Panc1 (cell line): ENCODE measurements at regions not wholly inside any gene's neighbourhood (a gene's known extent, or its start where the extent isn't known, plus 50 kb on each side); places are given as distances from the start of the nearest gene placed in this dataset.

Experiments
- ATAC-seq: fragments of 200-7000 bp; cut with Tn5 transposase; 2 replicates; pipeline ENCODE4 v1.9.1; 2020; ENCODE audit warnings: mild to moderate bottlenecking, moderate library complexity
- BruUV-seq: library from RNA; stranded (reverse); fragments of 400-500 nt; replicated peaks from 2 replicates; lab custom pipeline; 2021; lab: Mats Ljungman, UMichigan
- CTCF ChIA-PET: fragments of 300-600 bp; sonication (Branson Sonifier 250); formaldehyde crosslinking; loops from one replicate; lab custom pipeline; 2022; ENCODE audit warnings: antibody characterized with exemption; lab: Charles Lee
- POLR2A ChIA-PET: fragments of 300-600 bp; sonication (Branson Sonifier 250); formaldehyde crosslinking; loops from one replicate; lab custom pipeline; 2022; ENCODE audit warnings: antibody characterized with exemption; lab: Charles Lee
- DNase-seq: peaks from one replicate; pipeline ENCODE4 v3.0.0-alpha.2; 2010; ENCODE audit warnings: low read depth, low spot score
- H3K27ac ChIP-seq: 2 replicates; pipeline ENCODE4 v1.5.1; 2011; ENCODE audit warnings: mild to moderate bottlenecking, low read length, inconsistent platforms
- H3K27me3 ChIP-seq: fragments of 200-500 bp; sonication (Bioruptor generic); 2 replicates; pipeline ENCODE4 v1.6.0; 2014; ENCODE audit warnings: low read length, inconsistent platforms; ENCODE audit not compliant: control insufficient read depth, insufficient read depth
- H3K36me3 ChIP-seq: fragments of 200-500 bp; sonication (Bioruptor generic); 2 replicates; pipeline ENCODE4 v1.5.1; 2014; ENCODE audit warnings: inconsistent platforms, mild to moderate bottlenecking, low read length, moderate library complexity; ENCODE audit not compliant: control insufficient read depth, insufficient read depth
- H3K4me1 ChIP-seq: 2 replicates; pipeline ENCODE4 v1.5.1; 2011; ENCODE audit warnings: inconsistent platforms, mild to moderate bottlenecking, low read length, moderate library complexity; ENCODE audit not compliant: control insufficient read depth, insufficient read depth
- H3K4me3 ChIP-seq, 2 experiments: 2 replicates each; pipeline ENCODE4 v1.5.1; 2011 to 2012; ENCODE audit warnings: low read depth in 2 of 2, low read length in 2 of 2, mild to moderate bottlenecking in 2 of 2, inconsistent platforms in 1 of 2, moderate library complexity in 1 of 2
- H3K9me3 ChIP-seq: fragments of 200-500 bp; sonication (Bioruptor generic); 2 replicates; pipeline ENCODE4 v1.5.1; 2014; ENCODE audit warnings: low read depth, mild to moderate bottlenecking, inconsistent platforms, low read length, moderate library complexity; ENCODE audit not compliant: control insufficient read depth, insufficient read depth
- CTCF ChIP-seq: fragments of 450-650 bp; IDR thresholded peaks from 2 replicates; pipeline ENCODE4 v1.5.1; 2017; ENCODE audit warnings: mild to moderate bottlenecking
- POLR2AphosphoS5 ChIP-seq: IDR thresholded peaks from 2 replicates; pipeline ENCODE4 v1.6.1; 2012; ENCODE audit warnings: mild to moderate bottlenecking, low read depth, low read length, moderate library complexity
- REST ChIP-seq, 2 experiments: IDR thresholded peaks; 2 replicates each; pipeline ENCODE4 v1.6.1; 2011 to 2012; ENCODE audit warnings: low read depth in 2 of 2, control low read depth in 1 of 2, low read length in 1 of 2, mild to moderate bottlenecking in 1 of 2, moderate library complexity in 1 of 2; ENCODE audit not compliant: insufficient read depth in 1 of 2
- SIN3A ChIP-seq: IDR thresholded peaks from 2 replicates; pipeline ENCODE4 v1.6.1; 2012; ENCODE audit warnings: low read depth, mild to moderate bottlenecking, low read length, moderate library complexity, borderline replicate concordance; ENCODE audit not compliant: insufficient read depth
- TCF7L2 ChIP-seq: IDR thresholded peaks from 2 replicates; pipeline ENCODE4 v1.6.1; 2011; ENCODE audit warnings: mild to moderate bottlenecking, low read depth, low read length, inconsistent platforms
- in situ Hi-C: cut with HindIII; loops from 2 replicates; pipeline ENCODE4 v1.10.0; 2016; ENCODE audit warnings: low sequenced_read_pairs, low pct_unique_long_range_greater_than_20kb
- intact Hi-C: fragments of 100-400 bp; cut with micrococcal nuclease; formaldehyde crosslinking; loops from one replicate; pipeline ENCODE4 v1.10.0; 2022; ENCODE audit not compliant: unreplicated experiment

DNA sequence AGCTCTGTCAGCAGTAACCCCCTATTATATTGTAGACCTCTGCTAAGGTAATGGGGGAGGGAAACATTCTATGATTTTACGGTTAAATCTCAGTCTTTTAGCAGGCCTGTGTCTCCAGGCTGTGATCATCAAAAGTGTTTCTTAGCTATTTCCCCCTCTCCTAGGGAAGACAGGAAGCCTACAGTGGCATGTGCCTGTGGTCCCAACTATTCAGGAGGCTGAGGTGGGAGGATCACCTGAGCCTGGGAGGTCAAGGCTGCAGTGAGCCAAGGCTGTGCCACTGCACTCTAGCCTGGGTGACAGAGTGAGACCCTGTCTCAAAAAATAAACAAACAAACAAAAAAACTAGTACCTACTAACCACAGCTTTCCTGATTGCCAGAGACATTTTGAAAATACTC lies 67.9 kb downstream of the DNAAF9 start:
- POLR2A ChIA-PET, result no interaction called here
- Histone ChIP-seq H3K9me3 (no peaks in the 10 kb centered on the region), H3K27ac (no peak overlapping the region), H3K36me3 (peaks cover 4% of the 10 kb centered on the region; the same call in 1 of the 2 replicates), H3K4me1 (no peaks in the 10 kb centered on the region), H3K27me3 (no peaks in the 10 kb centered on the region), H3K4me3 (no peak overlapping the region)
- BruUV-seq, result no TSS peak
- ATAC-seq, result no peak
- TF ChIP-seq TCF7L2 (no peak), CTCF (no peak), REST (IDR thresholded peaks at IDR 0.05; ENCODE audit: insufficient read depth in 1 of 2, low read depth in 2 of 2, low read length in 1 of 2) (no peak), SIN3A (no peak), POLR2AphosphoS5 (no peak)
- in situ Hi-C loops, result no loop called here
- intact Hi-C loops, result no loop called here
- DNase-seq, result no peak
- CTCF ChIA-PET, result no interaction called here

- no peaks in the 10 kb centered on the region for H3K9me3 ChIP-seq
- CTCF ChIA-PET, result interaction anchor here (0.8 kb wide), 1 partner anchor 120 kb away, joined by 3 read pairs; no protein-coding TSS in a partner anchor
Measured at GRCh38 chr20:3339076-3339475, 68.4 kb downstream of the DNAAF9 start.

More at GRCh38 chr20:3339076-3339475, 68.4 kb downstream of the DNAAF9 start:
- Histone ChIP-seq H3K27ac (no peak overlapping the region), H3K27me3 (no peaks in the 10 kb centered on the region), H3K4me1 (no peaks in the 10 kb centered on the region), H3K36me3 (peaks cover 4% of the 10 kb centered on the region; the same call in 1 of the 2 replicates), H3K4me3 (no peak overlapping the region)
- intact Hi-C loops, result no loop called here
- no peak for TF ChIP-seq REST (IDR thresholded peaks at IDR 0.05; ENCODE audit: insufficient read depth in 1 of 2, low read depth in 2 of 2, low read length in 1 of 2)
- no peak for TF ChIP-seq POLR2AphosphoS5
- TF ChIP-seq TCF7L2, result no peak
- no peak for TF ChIP-seq SIN3A
- TF ChIP-seq CTCF, result no peak
- no peak for DNase-seq
- ATAC-seq, result no peak
- in situ Hi-C loops, result no loop called here
- POLR2A ChIA-PET, result no interaction called here
- BruUV-seq, result no TSS peak
